Endodermal cell (in vitro differentiated cells): ENCODE measurements at regions not wholly inside any gene's neighbourhood (a gene's known extent, or its start where the extent isn't known, plus 50 kb on each side); places are given as distances from the start of the nearest gene placed in this dataset.

ENCODE experiments used
- DNase-seq: peaks from one replicate; pipeline ENCODE4 v3.0.0-alpha.2; 2017
- H3K27ac ChIP-seq: 2 replicates; pipeline ENCODE4 v1.5.1; 2013; ENCODE audit warnings: mild to moderate bottlenecking, low read depth, low read length, moderate library complexity
- H3K27me3 ChIP-seq: 2 replicates; pipeline ENCODE4 v1.6.1; 2013; ENCODE audit warnings: mild to moderate bottlenecking, low read length, moderate library complexity; ENCODE audit not compliant: insufficient read depth, control insufficient read depth, poor library complexity, severe bottlenecking
- H3K36me3 ChIP-seq: 2 replicates; pipeline ENCODE4 v1.7.0; 2013; ENCODE audit warnings: mild to moderate bottlenecking, low read length, moderate library complexity; ENCODE audit not compliant: control insufficient read depth, insufficient read depth
- H3K4me1 ChIP-seq: one replicate; pipeline ENCODE4 v1.7.0; 2013; ENCODE audit warnings: low read length; ENCODE audit not compliant: control insufficient read depth, insufficient read depth
- H3K4me3 ChIP-seq: 2 replicates; pipeline ENCODE4 v1.5.1; 2013; ENCODE audit warnings: mild to moderate bottlenecking, low read length, moderate library complexity
- H3K9ac ChIP-seq: 2 replicates; pipeline ENCODE4 v1.6.1; 2013; ENCODE audit warnings: mild to moderate bottlenecking, low read length, moderate library complexity; ENCODE audit not compliant: poor library complexity, severe bottlenecking; ENCODE audit errors: extremely low read depth
- H3K9me3 ChIP-seq: 2 replicates; pipeline ENCODE4 v1.6.1; 2013; ENCODE audit warnings: mild to moderate bottlenecking, low read length, moderate library complexity; ENCODE audit not compliant: control insufficient read depth
- H3K27ac Mint-ChIP-seq: 2 replicates; pipeline ENCODE4 v1.8.0; 2020; ENCODE audit warnings: mixed read lengths
- H3K27me3 Mint-ChIP-seq: 2 replicates; pipeline ENCODE4 v1.8.0; 2021; ENCODE audit warnings: mild to moderate bottlenecking, mixed read lengths; ENCODE audit not compliant: insufficient read depth
- H3K36me3 Mint-ChIP-seq: 2 replicates; pipeline ENCODE4 v1.8.0; 2020; ENCODE audit warnings: low read depth, mixed read lengths
- H3K4me1 Mint-ChIP-seq: 2 replicates; pipeline ENCODE4 v1.8.0; 2020; ENCODE audit warnings: mixed read lengths
- H3K4me3 Mint-ChIP-seq: 2 replicates; pipeline ENCODE4 v1.8.0; 2020; ENCODE audit warnings: mild to moderate bottlenecking, moderate library complexity, mixed read lengths
- H3K9me3 Mint-ChIP-seq: 2 replicates; pipeline ENCODE4 v1.8.0; 2020; ENCODE audit warnings: mild to moderate bottlenecking, mixed read lengths
- CTCF ChIP-seq: fragments of 200-600 bp; sonication (generic); conservative IDR thresholded peaks from 2 replicates; pipeline ENCODE4 v1.5.0; 2021; ENCODE audit warnings: antibody characterized with exemption, mild to moderate bottlenecking
- WGBS, 2 experiments: methylation state at CpG; one replicate each; pipeline versions ENCODE4 v1.1.5 to v1.1.7; 2013; ENCODE audit warnings: missing lambda C conversion rate in 2 of 2, mixed read lengths in 1 of 2; ENCODE audit not compliant: insufficient coverage in 1 of 2, insufficient read length in 1 of 2; 5-methylcytosine and 5-hydroxymethylcytosine counted together

GRCh38 chr5:123286891-123287290, 136.3 kb downstream of the CEP120 start:
- Histone ChIP-seq H3K4me1 (no peaks in the 10 kb centered on the region), H3K9me3 (no peaks in the 10 kb centered on the region), H3K27me3 (peaks cover 5% of the 10 kb centered on the region), H3K4me3 (no peak overlapping the region), H3K27ac (no peak overlapping the region), H3K9ac (no peak overlapping the region), H3K36me3 (no peaks in the 10 kb centered on the region)
- Mint-ChIP-seq H3K4me1 (peaks cover 7% of the 10 kb centered on the region), H3K27ac (no peak overlapping the region), H3K27me3 (peaks cover 39% of the 10 kb centered on the region), H3K4me3 (no peak overlapping the region), H3K36me3 (no peaks in the 10 kb centered on the region), H3K9me3 (no peaks in the 10 kb centered on the region)
- WGBS, 2 experiments = 88% methylated on average over 2 of the region's 2 CpGs; no CpG with 5 or more reads in 1 of the 2 experiments
- no peak for DNase-seq
- no peak for TF ChIP-seq CTCF

GRCh38 chr5:123285122-123286023, 137.8 kb downstream of the CEP120 start:
- peaks cover 7% of the 10 kb centered on the region for H3K4me1 Mint-ChIP-seq
- no peaks in the 10 kb centered on the region for H3K4me1 ChIP-seq
- no peaks in the 10 kb centered on the region for H3K36me3 Mint-ChIP-seq
- no peaks in the 10 kb centered on the region for H3K9me3 Mint-ChIP-seq
- DNase-seq = peak; percentile 71
- H3K27me3 ChIP-seq = peaks cover 5% of the 10 kb centered on the region
- no peaks in the 10 kb centered on the region for H3K36me3 ChIP-seq
- WGBS, 2 experiments = 15 to 22% methylated on average over 14 to 28 of the region's 34 CpGs
- H3K4me3 ChIP-seq = peak overlapping the region; percentile 74
- peak overlapping the region; percentile 69 for H3K4me3 Mint-ChIP-seq
- no peak overlapping the region for H3K27ac Mint-ChIP-seq
- no peak overlapping the region for H3K9ac ChIP-seq
- H3K27me3 Mint-ChIP-seq = peaks cover 39% of the 10 kb centered on the region
- H3K9me3 ChIP-seq = no peaks in the 10 kb centered on the region
- H3K27ac ChIP-seq = no peak overlapping the region
- TF ChIP-seq CTCF = no peak

- 87% methylated on average over 1 of the region's 1 CpG; no CpG with 5 or more reads in 1 of the 2 experiments for WGBS, 2 experiments
- peaks cover 5% of the 10 kb centered on the region for H3K27me3 ChIP-seq
- Mint-ChIP-seq H3K4me1 (peaks cover 7% of the 10 kb centered on the region), H3K27ac (no peak overlapping the region), H3K4me3 (no peak overlapping the region), H3K9me3 (no peaks in the 10 kb centered on the region), H3K27me3 (peaks cover 39% of the 10 kb centered on the region), H3K36me3 (no peaks in the 10 kb centered on the region)
- no peaks in the 10 kb centered on the region for H3K9me3 ChIP-seq
- no peak for DNase-seq
- TF ChIP-seq CTCF = no peak
- H3K9ac ChIP-seq = no peak overlapping the region
- H3K36me3 ChIP-seq = no peaks in the 10 kb centered on the region
- H3K4me3 ChIP-seq = no peak overlapping the region
- no peak overlapping the region for H3K27ac ChIP-seq
- no peaks in the 10 kb centered on the region for H3K4me1 ChIP-seq
These were observed 139.7 kb downstream of the CEP120 start for GRCh38 chr5:123283499-123283898.
